AG04449 (cell line): ENCODE measurements at regions not wholly inside any gene's neighbourhood (a gene's known extent, or its start where the extent isn't known, plus 50 kb on each side); places are given as distances from the start of the nearest gene placed in this dataset.
"Not testable (repeated sequence)": the region's sequence is repeated elsewhere in the genome, so short reads cannot be mapped to it uniquely, and the experiment has no call there.

Experiments
- CTCF ChIA-PET: fragments of 350-600 bp; formaldehyde crosslinking; extraction: SDS; loops from one replicate; lab custom pipeline; 2021; ENCODE audit warnings: antibody characterized with exemption; lab: Yijun Ruan, JAX
- POLR2A ChIA-PET: fragments of 400-600, 350-600 bp; formaldehyde crosslinking; extraction: SDS; loops from one replicate; lab custom pipeline; 2020; ENCODE audit warnings: antibody characterized with exemption, inconsistent platforms; lab: Yijun Ruan, JAX
- DNase-seq: peaks from one replicate; pipeline ENCODE4 v3.0.0-alpha.2; 2010; ENCODE audit warnings: low read depth, low spot score
- H3K4me3 ChIP-seq: 2 replicates; pipeline ENCODE4 v1.5.1; 2011; ENCODE audit warnings: low read depth, mild to moderate bottlenecking, control low read depth, low read length
- CTCF ChIP-seq: IDR thresholded peaks from one replicate; pipeline ENCODE4 v1.5.1; 2011; ENCODE audit warnings: mild to moderate bottlenecking, moderate library complexity, low read length, control low read depth, inconsistent platforms; ENCODE audit not compliant: insufficient read depth; ENCODE audit errors: missing control alignments

GRCh38 chrX:13448941-13449340, 120.5 kb upstream of the EGFL6 start:
- ChIA-PET CTCF (no interaction called here), POLR2A (no interaction called here)
- TF ChIP-seq CTCF: no peak
- DNase-seq: no peak
- H3K4me3 ChIP-seq: no peak overlapping the region

- POLR2A ChIA-PET, CTCF ChIA-PET, DNase-seq, H3K4me3 ChIP-seq: not testable (repeated sequence)
Measured at GRCh38 chrX:13441608-13442007, 121.8 kb upstream of the ATXN3L start.

- no peak for TF ChIP-seq CTCF
- POLR2A ChIA-PET: no interaction called here
- no peak for DNase-seq
- CTCF ChIA-PET: no interaction called here
- no peak overlapping the region for H3K4me3 ChIP-seq
Measured at GRCh38 chrX:13440176-13440575, 120.3 kb upstream of the ATXN3L start.

- ChIA-PET CTCF (no interaction called here), POLR2A (interaction anchor here (1.4 kb wide), 2 partner anchors 55 to 455 kb away, joined by 7 read pairs; no protein-coding TSS in a partner anchor)
- TF ChIP-seq CTCF: no peak
- H3K4me3 ChIP-seq: no peak overlapping the region
- no peak for DNase-seq
Measured at GRCh38 chrX:13433298-13433605, 113.4 kb upstream of the ATXN3L start.

GRCh38 chrX:13432414-13433297, 112.8 kb upstream of the ATXN3L start:
- TF ChIP-seq CTCF: no peak
- peak; percentile 96 for DNase-seq
- POLR2A ChIA-PET: interaction anchor here (0.6 to 1.4 kb wide), 3 partner anchors 15 to 454 kb away, joined by 3 to 7 read pairs (median 7); no protein-coding TSS in a partner anchor
- CTCF ChIA-PET: no interaction called here
- no peak overlapping the region for H3K4me3 ChIP-seq

GRCh38 chrX:13430136-13430827, 110.4 kb upstream of the ATXN3L start:
- ChIA-PET POLR2A (interaction anchor here (1.0 kb wide), 1 partner anchor 454 kb away, joined by 3 read pairs; no protein-coding TSS in a partner anchor), CTCF (no interaction called here)
- DNase-seq: no peak
- no peak for TF ChIP-seq CTCF
- no peak overlapping the region for H3K4me3 ChIP-seq
